Calu3 (cell line): ENCODE measurements at regions not wholly inside any gene's neighbourhood (a gene's known extent, or its start where the extent isn't known, plus 50 kb on each side); places are given as distances from the start of the nearest gene placed in this dataset.

Source experiments
- BruUV-seq: library from RNA; stranded (reverse); fragments of 400-500 nt; replicated peaks from 2 replicates; lab custom pipeline; 2021; lab: Mats Ljungman, UMichigan
- CTCF ChIA-PET: fragments of 300-600 bp; sonication (Branson Sonifier 250); formaldehyde crosslinking; loops from one replicate; lab custom pipeline; 2022; ENCODE audit warnings: antibody characterized with exemption; lab: Charles Lee
- DNase-seq: peaks from one replicate; pipeline ENCODE4 v3.0.0; 2022
- H3K27ac Mint-ChIP-seq: one replicate; pipeline ENCODE4 v1.8.0; 2022; ENCODE audit warnings: mixed read lengths; ENCODE audit not compliant: unreplicated experiment
- H3K27me3 Mint-ChIP-seq: one replicate; pipeline ENCODE4 v1.8.0; 2022; ENCODE audit warnings: mixed read lengths; ENCODE audit not compliant: unreplicated experiment
- H3K36me3 Mint-ChIP-seq: one replicate; pipeline ENCODE4 v1.8.0; 2022; ENCODE audit warnings: mild to moderate bottlenecking, moderate library complexity, mixed read lengths; ENCODE audit not compliant: insufficient read depth, unreplicated experiment
- H3K4me1 Mint-ChIP-seq: one replicate; pipeline ENCODE4 v1.8.0; 2022; ENCODE audit warnings: mild to moderate bottlenecking, low read depth, mixed read lengths; ENCODE audit not compliant: unreplicated experiment
- H3K4me3 Mint-ChIP-seq: one replicate; pipeline ENCODE4 v1.8.0; 2022; ENCODE audit warnings: mild to moderate bottlenecking, low read depth, moderate library complexity, mixed read lengths; ENCODE audit not compliant: unreplicated experiment
- H3K9me3 Mint-ChIP-seq: one replicate; pipeline ENCODE4 v1.8.0; 2022; ENCODE audit warnings: low read depth, mixed read lengths; ENCODE audit not compliant: unreplicated experiment
- intact Hi-C: fragments of 100-400 bp; cut with micrococcal nuclease; formaldehyde crosslinking; loops from one replicate; pipeline ENCODE4 v1.10.0; 2022; ENCODE audit not compliant: unreplicated experiment
- TF ChIP-seq, protein P1 (sequence below): fragments of 200-600 bp; IDR thresholded peaks from one replicate; pipeline ENCODE4 v1.8.0; 2022; ENCODE audit warnings: antibody characterized with exemption; ENCODE audit not compliant: unreplicated experiment

DNA sequence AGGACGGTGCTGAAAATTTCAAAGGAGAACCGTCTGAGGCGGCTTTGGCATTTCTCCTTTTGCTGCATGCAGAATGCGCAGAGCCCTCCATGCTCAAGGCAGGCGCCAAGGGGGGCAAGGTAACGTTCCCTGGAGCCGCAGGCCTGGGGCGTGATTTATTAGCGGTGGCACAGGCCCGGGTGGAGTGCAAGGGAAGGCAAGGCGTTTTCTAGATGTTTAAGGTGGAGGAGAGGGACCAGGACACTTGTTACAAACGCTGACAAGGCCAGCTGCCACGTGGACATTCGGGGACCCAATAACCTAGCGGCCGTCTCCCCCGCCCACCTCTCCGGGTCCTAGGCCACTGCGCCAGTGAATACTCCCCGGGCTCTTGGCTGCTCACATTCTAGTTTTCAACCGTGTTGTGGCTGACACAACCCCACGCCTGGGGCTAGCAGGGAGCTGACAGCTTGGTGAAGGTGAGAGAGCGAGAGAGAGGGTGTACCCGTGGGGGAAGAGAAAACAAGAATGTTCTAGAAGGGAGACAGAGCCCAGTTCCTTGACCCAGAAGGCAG, 250.1 kb downstream of the C16orf95 start:
- Mint-ChIP-seq H3K4me3 (no peak overlapping the region), H3K4me1 (no peaks in the 10 kb centered on the region), H3K27me3 (peaks cover 88% of the 10 kb centered on the region), H3K36me3 (no peaks in the 10 kb centered on the region), H3K27ac (no peak overlapping the region), H3K9me3 (no peaks in the 10 kb centered on the region)
- DNase-seq: no peak
- TF ChIP-seq, protein P1, sequence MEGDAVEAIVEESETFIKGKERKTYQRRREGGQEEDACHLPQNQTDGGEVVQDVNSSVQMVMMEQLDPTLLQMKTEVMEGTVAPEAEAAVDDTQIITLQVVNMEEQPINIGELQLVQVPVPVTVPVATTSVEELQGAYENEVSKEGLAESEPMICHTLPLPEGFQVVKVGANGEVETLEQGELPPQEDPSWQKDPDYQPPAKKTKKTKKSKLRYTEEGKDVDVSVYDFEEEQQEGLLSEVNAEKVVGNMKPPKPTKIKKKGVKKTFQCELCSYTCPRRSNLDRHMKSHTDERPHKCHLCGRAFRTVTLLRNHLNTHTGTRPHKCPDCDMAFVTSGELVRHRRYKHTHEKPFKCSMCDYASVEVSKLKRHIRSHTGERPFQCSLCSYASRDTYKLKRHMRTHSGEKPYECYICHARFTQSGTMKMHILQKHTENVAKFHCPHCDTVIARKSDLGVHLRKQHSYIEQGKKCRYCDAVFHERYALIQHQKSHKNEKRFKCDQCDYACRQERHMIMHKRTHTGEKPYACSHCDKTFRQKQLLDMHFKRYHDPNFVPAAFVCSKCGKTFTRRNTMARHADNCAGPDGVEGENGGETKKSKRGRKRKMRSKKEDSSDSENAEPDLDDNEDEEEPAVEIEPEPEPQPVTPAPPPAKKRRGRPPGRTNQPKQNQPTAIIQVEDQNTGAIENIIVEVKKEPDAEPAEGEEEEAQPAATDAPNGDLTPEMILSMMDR: no peak
- CTCF ChIA-PET: no interaction called here
- no TSS peak for BruUV-seq
- intact Hi-C loops: loop anchor here (10.0 kb wide), 2 partner anchors 182 to 252 kb away; no protein-coding TSS in a partner anchor

DNA sequence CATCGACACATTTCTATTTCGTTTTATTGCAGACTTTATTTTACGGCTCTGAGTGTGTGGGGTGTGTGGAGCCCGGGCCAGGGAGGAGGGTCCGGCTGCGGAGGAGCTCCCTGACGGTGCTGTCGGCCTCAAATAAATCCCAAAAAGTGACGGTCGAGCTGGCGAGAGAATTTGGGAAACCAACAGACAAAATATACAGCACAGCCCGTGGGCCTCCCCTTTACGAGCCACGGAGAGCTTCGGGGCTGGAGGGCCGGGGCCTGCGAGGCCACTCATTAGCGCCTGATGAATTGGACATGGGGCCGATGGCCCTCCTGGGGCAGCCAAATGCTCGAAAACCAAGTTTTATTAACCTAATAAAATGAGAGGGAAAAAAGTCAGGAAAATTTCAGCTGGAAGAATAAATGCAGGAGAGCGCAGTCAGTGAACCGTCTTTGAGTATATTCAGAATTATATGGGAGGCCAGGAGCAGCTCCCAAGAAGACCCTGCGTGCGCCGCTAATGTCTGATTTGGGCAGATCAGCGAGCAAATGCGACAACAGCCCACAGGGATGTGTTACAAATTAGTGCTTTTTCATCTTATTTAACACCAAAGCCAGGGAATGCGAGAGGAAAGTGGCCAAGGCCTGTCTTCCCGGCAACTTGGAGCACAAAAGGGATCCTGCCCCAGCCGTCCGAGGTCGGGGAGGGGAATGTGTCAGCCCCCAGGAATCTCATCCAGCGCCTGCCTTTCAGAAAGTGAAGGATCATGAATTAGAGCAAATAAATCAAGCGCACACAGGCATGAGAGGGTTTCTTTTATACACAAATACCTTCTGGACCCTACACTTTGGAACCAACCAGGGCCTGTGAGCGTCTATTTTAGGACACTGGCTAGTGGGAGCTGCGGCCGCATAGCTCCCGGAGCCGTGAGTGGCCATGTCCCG, 249.1 kb downstream of the C16orf95 start:
- CTCF ChIA-PET: interaction anchor here (0.6 to 1.2 kb wide), 2 partner anchors 9 to 11 kb away, joined by 3 to 4 read pairs; no protein-coding TSS in a partner anchor
- Mint-ChIP-seq H3K27me3 (peaks cover 90% of the 10 kb centered on the region), H3K4me1 (no peaks in the 10 kb centered on the region), H3K36me3 (no peaks in the 10 kb centered on the region), H3K9me3 (no peaks in the 10 kb centered on the region), H3K4me3 (no peak overlapping the region), H3K27ac (no peak overlapping the region)
- DNase-seq: no peak
- BruUV-seq: no TSS peak
- TF ChIP-seq, protein P1: no peak
- intact Hi-C loops: loop anchor here (10.0 kb wide), 2 partner anchors 183 to 253 kb away; no protein-coding TSS in a partner anchor

DNA sequence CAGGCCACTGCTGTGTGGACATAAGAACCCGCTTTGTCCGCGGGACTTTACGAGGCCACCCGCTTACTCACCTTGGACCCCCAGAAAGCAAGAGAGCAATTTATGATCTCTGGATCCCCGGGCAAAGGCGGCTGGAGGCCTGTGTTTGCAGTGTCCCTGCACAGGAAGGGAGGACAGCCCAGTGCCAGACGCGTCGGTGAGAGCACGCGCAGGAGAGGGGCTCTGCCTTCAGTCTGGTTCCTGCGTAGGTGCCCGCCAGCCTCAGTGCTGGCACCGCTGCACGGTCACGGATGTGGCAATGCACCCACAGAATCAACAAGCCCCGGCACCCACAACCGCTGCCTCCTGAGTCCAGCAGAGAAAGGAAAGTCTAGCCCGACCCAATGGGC, 248.4 kb downstream of the C16orf95 start:
- DNase-seq: no peak
- Mint-ChIP-seq H3K9me3 (no peaks in the 10 kb centered on the region), H3K36me3 (no peaks in the 10 kb centered on the region), H3K27ac (no peak overlapping the region), H3K4me3 (no peak overlapping the region), H3K4me1 (no peaks in the 10 kb centered on the region), H3K27me3 (peaks cover 92% of the 10 kb centered on the region)
- TF ChIP-seq, protein P1: no peak
- BruUV-seq: no TSS peak
- intact Hi-C loops: loop anchor here (10.0 kb wide), 2 partner anchors 184 to 254 kb away; no protein-coding TSS in a partner anchor
- CTCF ChIA-PET: interaction anchor here (0.6 kb wide), 1 partner anchor 10 kb away, joined by 4 read pairs; no protein-coding TSS in a partner anchor

DNA sequence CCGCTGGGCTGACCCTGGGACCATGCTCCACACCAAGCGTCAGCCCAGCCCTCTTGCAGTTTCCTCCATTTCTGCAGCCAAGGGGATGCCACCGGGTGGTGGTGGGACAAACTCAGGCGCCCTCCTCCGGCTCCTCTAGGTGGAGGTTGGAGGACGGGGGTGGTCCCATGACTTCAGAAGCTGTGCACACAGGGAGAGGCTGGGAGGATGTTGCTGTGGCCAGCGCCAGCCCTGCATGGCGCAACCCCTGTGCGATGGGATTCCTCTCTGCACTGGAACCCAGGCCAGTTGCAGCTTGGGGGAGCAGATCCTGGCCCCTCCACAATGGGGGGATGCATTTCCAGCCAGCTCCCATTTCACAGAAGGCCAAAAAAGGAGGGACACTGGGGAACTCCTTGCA, 246.5 kb downstream of the C16orf95 start:
- DNase-seq: no peak
- no peaks in the 10 kb centered on the region for H3K4me1 Mint-ChIP-seq
- intact Hi-C loops: loop anchor here (10.0 kb wide), 1 partner anchor 114 kb away; no protein-coding TSS in a partner anchor
- CTCF ChIA-PET: no interaction called here
- H3K27ac Mint-ChIP-seq: no peak overlapping the region
- TF ChIP-seq, protein P1: no peak
- peaks cover 90% of the 10 kb centered on the region for H3K27me3 Mint-ChIP-seq
- H3K4me3 Mint-ChIP-seq: no peak overlapping the region
- BruUV-seq: no TSS peak
- H3K36me3 Mint-ChIP-seq: no peaks in the 10 kb centered on the region
- H3K9me3 Mint-ChIP-seq: no peaks in the 10 kb centered on the region
